Lower lobe of right lung (tissue), 2 donors: ENCODE measurements at regions not wholly inside any gene's neighbourhood (a gene's known extent, or its start where the extent isn't known, plus 50 kb on each side); places are given as distances from the start of the nearest gene placed in this dataset.
A peak's percentile ranks its signal among the peaks of the same experiment; 100 is the strongest.

Experiments used
- ATAC-seq, 2 donors: fragments of 200-7000 bp; cut with Tn5 transposase; one replicate each; pipeline ENCODE4 v1.9.1; 2020 to 2022; ENCODE audit warnings: mild to moderate bottlenecking in 2 of 2, moderate library complexity in 2 of 2
- DNase-seq: peaks from one replicate; pipeline ENCODE4 v3.0.0-alpha.2; 2020
- H3K27ac ChIP-seq: fragments of 200-600 bp; one replicate; pipeline ENCODE4 v1.8.0; 2022
- H3K27me3 ChIP-seq: fragments of 200-600 bp; one replicate; pipeline ENCODE4 v1.8.0; 2022; ENCODE audit warnings: low read depth
- H3K36me3 ChIP-seq: fragments of 200-600 bp; one replicate; pipeline ENCODE4 v1.8.0; 2022; ENCODE audit warnings: mild to moderate bottlenecking
- H3K4me1 ChIP-seq: fragments of 200-600 bp; one replicate; pipeline ENCODE4 v1.8.0; 2022
- H3K4me3 ChIP-seq: fragments of 200-600 bp; one replicate; pipeline ENCODE4 v1.8.0; 2022; ENCODE audit warnings: mild to moderate bottlenecking
- H3K9me3 ChIP-seq: fragments of 200-600 bp; one replicate; pipeline ENCODE4 v1.8.0; 2022
- intact Hi-C: fragments of 100-400 bp; cut with DNase I; formaldehyde crosslinking; loops from one replicate; pipeline ENCODE4 v1.11.0; 2022
- TF ChIP-seq, protein P1 (sequence below): fragments of 200-600 bp; IDR thresholded peaks from one replicate; pipeline ENCODE4 v1.8.0; 2022; ENCODE audit warnings: antibody characterized with exemption, mild to moderate bottlenecking
- donor health status: DM: no; HTN: yes; CAD: no; lungs with severe emphysema.

DNA sequence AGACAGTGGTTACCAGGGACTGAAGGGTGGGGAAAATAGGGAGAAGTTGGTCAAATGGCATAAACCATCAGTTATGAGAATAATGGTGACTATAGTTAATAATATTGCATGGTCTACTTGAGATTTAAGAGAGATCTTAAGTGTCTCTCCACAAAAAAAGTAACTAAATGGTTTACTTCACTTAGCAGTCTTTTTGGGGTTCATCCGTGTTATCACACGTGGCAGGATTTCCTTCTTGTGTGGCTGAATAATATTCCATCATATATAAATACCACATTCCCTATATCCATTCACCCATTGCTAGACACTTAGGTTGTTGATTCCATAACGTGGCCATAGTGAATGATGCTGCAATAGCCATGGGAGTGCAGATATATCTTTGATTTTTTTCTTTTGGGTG is 967.0 kb downstream of the UQCRFS1 start:
- H3K4me1 ChIP-seq: no peaks in the 10 kb centered on the region
- no peaks in the 10 kb centered on the region for H3K9me3 ChIP-seq
- DNase-seq: no peak
- no peak overlapping the region for H3K4me3 ChIP-seq
- intact Hi-C loops: no loop called here
- H3K27ac ChIP-seq: no peak overlapping the region
- no peaks in the 10 kb centered on the region for H3K36me3 ChIP-seq
- TF ChIP-seq, protein P1, sequence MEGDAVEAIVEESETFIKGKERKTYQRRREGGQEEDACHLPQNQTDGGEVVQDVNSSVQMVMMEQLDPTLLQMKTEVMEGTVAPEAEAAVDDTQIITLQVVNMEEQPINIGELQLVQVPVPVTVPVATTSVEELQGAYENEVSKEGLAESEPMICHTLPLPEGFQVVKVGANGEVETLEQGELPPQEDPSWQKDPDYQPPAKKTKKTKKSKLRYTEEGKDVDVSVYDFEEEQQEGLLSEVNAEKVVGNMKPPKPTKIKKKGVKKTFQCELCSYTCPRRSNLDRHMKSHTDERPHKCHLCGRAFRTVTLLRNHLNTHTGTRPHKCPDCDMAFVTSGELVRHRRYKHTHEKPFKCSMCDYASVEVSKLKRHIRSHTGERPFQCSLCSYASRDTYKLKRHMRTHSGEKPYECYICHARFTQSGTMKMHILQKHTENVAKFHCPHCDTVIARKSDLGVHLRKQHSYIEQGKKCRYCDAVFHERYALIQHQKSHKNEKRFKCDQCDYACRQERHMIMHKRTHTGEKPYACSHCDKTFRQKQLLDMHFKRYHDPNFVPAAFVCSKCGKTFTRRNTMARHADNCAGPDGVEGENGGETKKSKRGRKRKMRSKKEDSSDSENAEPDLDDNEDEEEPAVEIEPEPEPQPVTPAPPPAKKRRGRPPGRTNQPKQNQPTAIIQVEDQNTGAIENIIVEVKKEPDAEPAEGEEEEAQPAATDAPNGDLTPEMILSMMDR: no peak
- no peak for ATAC-seq
- no peaks in the 10 kb centered on the region for H3K27me3 ChIP-seq

DNA sequence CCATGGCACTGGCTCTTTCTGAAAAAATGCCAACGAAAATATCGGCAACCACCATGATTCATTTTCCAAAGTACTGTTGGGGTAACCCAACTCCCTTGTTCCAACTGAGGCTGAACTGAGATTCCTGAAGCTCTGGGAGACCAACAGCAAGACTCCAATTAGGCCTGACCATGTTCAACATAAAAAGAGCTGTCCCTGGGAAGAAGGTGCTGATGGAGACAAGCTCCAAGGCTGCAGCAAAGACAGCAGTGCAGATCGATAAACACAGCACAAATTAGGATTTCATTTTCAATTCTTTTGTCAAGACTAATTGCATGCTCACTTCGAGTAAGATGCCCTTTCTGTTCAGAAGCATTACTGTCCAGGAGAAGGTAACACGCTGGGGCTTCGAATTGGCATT is 968.0 kb downstream of the UQCRFS1 start:
- DNase-seq (no peak), ATAC-seq (no peak)
- intact Hi-C loops: no loop called here
- H3K27ac ChIP-seq: no peak overlapping the region
- H3K4me1 ChIP-seq: no peaks in the 10 kb centered on the region
- peaks cover 6% of the 10 kb centered on the region for H3K27me3 ChIP-seq
- H3K36me3 ChIP-seq: no peaks in the 10 kb centered on the region
- H3K4me3 ChIP-seq: no peak overlapping the region
- H3K9me3 ChIP-seq: no peaks in the 10 kb centered on the region
- TF ChIP-seq, protein P1: no peak

DNA sequence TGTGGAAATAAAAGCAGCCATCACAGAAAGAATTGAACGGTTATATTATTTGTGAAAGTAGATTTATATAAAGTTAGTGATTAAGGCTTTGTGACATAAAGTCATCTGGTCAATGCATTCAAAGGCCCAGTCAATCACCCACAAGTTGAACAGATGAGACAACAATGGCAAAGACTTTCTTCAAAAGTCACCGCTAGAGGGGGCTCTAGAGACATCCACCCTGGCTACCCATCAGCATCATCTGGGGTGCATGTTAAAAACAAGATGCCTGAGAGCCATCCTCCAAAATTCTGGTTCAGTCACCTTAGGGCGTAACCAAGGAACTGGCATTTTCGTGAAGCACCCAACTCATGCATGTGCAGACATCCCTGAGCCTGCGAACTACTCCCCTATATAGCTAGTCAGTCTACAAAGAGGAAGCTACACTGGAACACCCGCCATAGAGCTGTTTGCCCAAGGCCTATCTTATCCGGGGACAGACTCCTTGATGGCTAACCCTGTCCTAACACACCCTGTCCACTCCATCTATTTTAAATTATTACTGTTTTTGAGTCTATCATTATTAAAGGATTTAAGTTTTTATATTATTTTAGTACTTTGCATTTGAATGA is 970.5 kb downstream of the UQCRFS1 start:
- intact Hi-C loops: no loop called here
- no peaks in the 10 kb centered on the region for H3K36me3 ChIP-seq
- H3K4me3 ChIP-seq: no peak overlapping the region
- H3K4me1 ChIP-seq: no peaks in the 10 kb centered on the region
- H3K27me3 ChIP-seq: peaks cover 11% of the 10 kb centered on the region
- H3K27ac ChIP-seq: no peak overlapping the region
- ATAC-seq: no peak
- no peaks in the 10 kb centered on the region for H3K9me3 ChIP-seq
- no peak for DNase-seq
- TF ChIP-seq, protein P1: peak; percentile 46

DNA sequence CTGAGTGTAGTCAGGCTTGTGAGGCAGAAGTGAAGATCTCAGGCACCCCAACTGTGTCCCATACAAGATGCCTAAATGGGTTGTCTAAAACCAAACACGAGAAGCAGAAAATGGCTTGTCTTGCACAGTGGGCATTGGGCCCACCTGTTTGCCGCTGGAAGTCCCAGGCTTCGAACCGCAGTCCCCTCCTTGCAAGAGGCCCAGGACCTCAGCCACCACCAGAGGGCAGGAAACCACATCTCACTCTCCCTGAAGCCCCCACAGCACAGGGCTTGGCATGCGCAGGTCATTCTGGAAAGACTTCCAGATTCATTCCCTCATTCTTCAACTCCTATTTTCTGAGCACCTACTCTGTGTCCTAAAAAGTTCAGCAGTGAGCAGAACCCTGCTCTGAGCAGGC is 973.7 kb downstream of the UQCRFS1 start:
- no peaks in the 10 kb centered on the region for H3K9me3 ChIP-seq
- intact Hi-C loops: no loop called here
- peaks cover 14% of the 10 kb centered on the region for H3K27me3 ChIP-seq
- ATAC-seq (no peak), DNase-seq (no peak)
- H3K36me3 ChIP-seq: no peaks in the 10 kb centered on the region
- TF ChIP-seq, protein P1: no peak
- H3K4me3 ChIP-seq: no peak overlapping the region
- H3K4me1 ChIP-seq: no peaks in the 10 kb centered on the region
- no peak overlapping the region for H3K27ac ChIP-seq

- Histone ChIP-seq H3K27me3 (peaks cover 14% of the 10 kb centered on the region), H3K4me3 (no peak overlapping the region), H3K36me3 (no peaks in the 10 kb centered on the region), H3K9me3 (no peaks in the 10 kb centered on the region), H3K4me1 (no peaks in the 10 kb centered on the region), H3K27ac (no peak overlapping the region)
- TF ChIP-seq, protein P1: no peak
- no peak for ATAC-seq
- intact Hi-C loops: no loop called here
- DNase-seq: no peak
Observed at GRCh38 chr19:28238270-28238820, 974.6 kb downstream of the UQCRFS1 start.
